ENCODE measurements at regions not wholly inside any gene's neighbourhood (a gene's known extent, or its start where the extent isn't known, plus 50 kb on each side); places are given as distances from the start of the nearest gene placed in this dataset.

- no peaks in the 10 kb centered on the region for H4K20me1 ChIP-seq (replicated peaks; ENCODE audit: control insufficient read depth, insufficient read depth, low read length)
- DNase-seq (ENCODE audit: extremely low read depth in 1 of 4, low spot score in 3 of 4), result no peak
- H3K9me1 ChIP-seq (ENCODE audit: control insufficient read depth, insufficient read depth, low read length), result no peaks in the 10 kb centered on the region
- intact Hi-C loops (cut with micrococcal nuclease), result no loop called here
- H3K9me3 ChIP-seq (replicated peaks; ENCODE audit: control insufficient read depth, insufficient read depth, low read depth, low read length), result no peaks in the 10 kb centered on the region
- peak overlapping the region; percentile 68 for H2AFZ ChIP-seq (ENCODE audit: low read depth, low read length)
- ATAC-seq, result peak; percentile 57
- TF ChIP-seq HDGF (IDR thresholded peaks at IDR 0.05) (no peak), PHF21A (IDR thresholded peaks at IDR 0.05; ENCODE audit: borderline replicate concordance, low read depth) (no peak), ZNF764 (CRISPR knock-in tag; IDR thresholded peaks at IDR 0.05; ENCODE audit: low read depth) (no peak), ZNF175 (CRISPR knock-in tag; IDR thresholded peaks at IDR 0.05; ENCODE audit: low read depth) (no peak), MEIS2 (IDR thresholded peaks at IDR 0.05; ENCODE audit: partially characterized antibody) (no peak), NR2C1 (IDR thresholded peaks at IDR 0.05) (no peak), NR2C1 (tag; IDR thresholded peaks at IDR 0.05) (no peak), EZH2 (IDR thresholded peaks at IDR 0.05; ENCODE audit: borderline replicate concordance, low read depth, low read length) (no peak), KDM1A (IDR thresholded peaks at IDR 0.05) (no peak), PHB (CRISPR knock-in tag; IDR thresholded peaks at IDR 0.05) (no peak), ZNF347 (CRISPR knock-in tag; IDR thresholded peaks at IDR 0.05; ENCODE audit: low read depth) (no peak)
- TF ChIP-seq, protein P1, sequence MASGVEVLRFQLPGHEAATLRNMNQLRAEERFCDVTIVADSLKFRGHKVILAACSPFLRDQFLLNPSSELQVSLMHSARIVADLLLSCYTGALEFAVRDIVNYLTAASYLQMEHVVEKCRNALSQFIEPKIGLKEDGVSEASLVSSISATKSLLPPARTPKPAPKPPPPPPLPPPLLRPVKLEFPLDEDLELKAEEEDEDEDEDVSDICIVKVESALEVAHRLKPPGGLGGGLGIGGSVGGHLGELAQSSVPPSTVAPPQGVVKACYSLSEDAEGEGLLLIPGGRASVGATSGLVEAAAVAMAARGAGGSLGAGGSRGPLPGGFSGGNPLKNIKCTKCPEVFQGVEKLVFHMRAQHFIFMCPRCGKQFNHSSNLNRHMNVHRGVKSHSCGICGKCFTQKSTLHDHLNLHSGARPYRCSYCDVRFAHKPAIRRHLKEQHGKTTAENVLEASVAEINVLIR (CRISPR knock-in tag; IDR thresholded peaks at IDR 0.05), result no peak
- TF ChIP-seq, protein P2, sequence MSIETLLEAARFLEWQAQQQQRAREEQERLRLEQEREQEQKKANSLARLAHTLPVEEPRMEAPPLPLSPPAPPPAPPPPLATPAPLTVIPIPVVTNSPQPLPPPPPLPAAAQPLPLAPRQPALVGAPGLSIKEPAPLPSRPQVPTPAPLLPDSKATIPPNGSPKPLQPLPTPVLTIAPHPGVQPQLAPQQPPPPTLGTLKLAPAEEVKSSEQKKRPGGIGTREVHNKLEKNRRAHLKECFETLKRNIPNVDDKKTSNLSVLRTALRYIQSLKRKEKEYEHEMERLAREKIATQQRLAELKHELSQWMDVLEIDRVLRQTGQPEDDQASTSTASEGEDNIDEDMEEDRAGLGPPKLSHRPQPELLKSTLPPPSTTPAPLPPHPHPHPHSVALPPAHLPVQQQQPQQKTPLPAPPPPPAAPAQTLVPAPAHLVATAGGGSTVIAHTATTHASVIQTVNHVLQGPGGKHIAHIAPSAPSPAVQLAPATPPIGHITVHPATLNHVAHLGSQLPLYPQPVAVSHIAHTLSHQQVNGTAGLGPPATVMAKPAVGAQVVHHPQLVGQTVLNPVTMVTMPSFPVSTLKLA (conservative IDR thresholded peaks at IDR 0.05), result no peak
- H3K4me3 ChIP-seq, result no peak overlapping the region
- no peaks in the 10 kb centered on the region for H3K79me2 ChIP-seq (ENCODE audit: control insufficient read depth, insufficient read depth, low read length)
- no peak for FAIRE-seq
- no peaks in the 10 kb centered on the region for H3K4me1 ChIP-seq (replicated peaks in 1 of 2; ENCODE audit: control insufficient read depth in 2 of 2, insufficient read depth in 2 of 2, low read length in 2 of 2)
- ChIA-PET CTCF (ENCODE audit: low intra/inter-chr PET ratio) (no interaction called here), POLR2A (interaction anchor here (0.8 to 1.3 kb wide), 2 partner anchors 8 to 23 kb away, joined by 4 read pairs; no protein-coding TSS in a partner anchor)
- 6% methylated on average over 2 of the region's 4 CpGs for WGBS (ENCODE audit: insufficient coverage, low coverage, missing lambda C conversion rate)
- no TSS peak for BruUV-seq (replicated peaks)
- in situ Hi-C loops (cut with MboI), result no loop called here
- H3K36me3 ChIP-seq (ENCODE audit: control insufficient read depth, insufficient read depth, low read length), result no peaks in the 10 kb centered on the region
- H3K9ac ChIP-seq (ENCODE audit: insufficient read depth in 1 of 2, low read depth in 2 of 2, low read length in 2 of 2), result no peak overlapping the region
- no peak overlapping the region for H3K4me2 ChIP-seq (ENCODE audit: insufficient read depth, low read length)
- H3K27ac ChIP-seq (ENCODE audit: extremely low read depth, low read depth, low read length), result no peak overlapping the region
- no peaks in the 10 kb centered on the region for H3K27me3 ChIP-seq (ENCODE audit: control insufficient read depth in 2 of 2, insufficient read depth in 2 of 2, low read length in 2 of 2)
These were observed 138.3 kb downstream of the ZDHHC21 start for GRCh38 chr9:14554886-14555285.

All from K562 (cell line).